Astrocyte of the cerebellum (primary cell): ENCODE measurements at regions not wholly inside any gene's neighbourhood (a gene's known extent, or its start where the extent isn't known, plus 50 kb on each side); places are given as distances from the start of the nearest gene placed in this dataset.

ENCODE experiments used
- DNase-seq: peaks from one replicate; pipeline ENCODE4 v3.0.0-alpha.2; 2011; ENCODE audit warnings: low read depth
- H3K4me3 ChIP-seq: 2 replicates; pipeline ENCODE4 v1.5.1; 2011; ENCODE audit warnings: mild to moderate bottlenecking, low read depth, low read length, moderate library complexity
- in situ Hi-C: cut with HindIII; loops from 2 replicates; pipeline ENCODE4 v1.10.0; 2017; ENCODE audit warnings: low sequenced_read_pairs
- TF ChIP-seq, protein P1 (sequence below): IDR thresholded peaks from 2 replicates; pipeline ENCODE4 v1.5.1; 2012; ENCODE audit warnings: low read length, low read depth, moderate library complexity, mild to moderate bottlenecking; ENCODE audit errors: missing control alignments

DNA sequence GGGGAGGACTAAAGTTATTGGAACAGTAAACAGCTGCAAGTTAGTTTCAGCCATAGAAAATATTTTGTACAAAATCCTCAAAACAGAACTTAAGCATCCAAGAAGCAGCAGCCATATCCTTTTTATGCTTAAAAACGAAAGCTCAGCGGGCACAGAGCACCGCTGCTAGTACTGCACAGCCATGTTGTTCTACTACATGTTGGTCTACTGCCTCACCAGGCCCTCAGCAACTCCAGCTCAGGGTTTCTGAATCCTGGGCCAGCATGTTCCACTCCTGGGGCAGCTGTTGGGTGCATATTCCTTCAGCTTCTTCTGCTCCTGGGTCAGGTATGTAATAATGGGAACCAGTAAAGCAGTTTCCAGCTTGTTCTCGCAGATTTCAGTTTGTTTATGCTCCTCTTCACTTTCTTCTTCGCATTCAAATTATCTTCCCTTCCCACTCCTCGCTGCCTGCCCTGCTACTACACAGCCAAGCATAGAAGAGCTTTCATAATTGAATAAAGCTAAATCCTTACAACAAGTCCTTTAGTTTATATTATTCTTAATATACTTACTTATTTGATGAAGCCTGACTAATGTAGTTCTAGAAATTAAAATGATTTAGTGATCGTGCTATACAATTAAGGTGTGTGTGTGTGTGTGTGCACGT lies 820.5 kb upstream of the ATXN8OS start:
- DNase-seq: no peak
- in situ Hi-C loops: no loop called here
- TF ChIP-seq, protein P1, sequence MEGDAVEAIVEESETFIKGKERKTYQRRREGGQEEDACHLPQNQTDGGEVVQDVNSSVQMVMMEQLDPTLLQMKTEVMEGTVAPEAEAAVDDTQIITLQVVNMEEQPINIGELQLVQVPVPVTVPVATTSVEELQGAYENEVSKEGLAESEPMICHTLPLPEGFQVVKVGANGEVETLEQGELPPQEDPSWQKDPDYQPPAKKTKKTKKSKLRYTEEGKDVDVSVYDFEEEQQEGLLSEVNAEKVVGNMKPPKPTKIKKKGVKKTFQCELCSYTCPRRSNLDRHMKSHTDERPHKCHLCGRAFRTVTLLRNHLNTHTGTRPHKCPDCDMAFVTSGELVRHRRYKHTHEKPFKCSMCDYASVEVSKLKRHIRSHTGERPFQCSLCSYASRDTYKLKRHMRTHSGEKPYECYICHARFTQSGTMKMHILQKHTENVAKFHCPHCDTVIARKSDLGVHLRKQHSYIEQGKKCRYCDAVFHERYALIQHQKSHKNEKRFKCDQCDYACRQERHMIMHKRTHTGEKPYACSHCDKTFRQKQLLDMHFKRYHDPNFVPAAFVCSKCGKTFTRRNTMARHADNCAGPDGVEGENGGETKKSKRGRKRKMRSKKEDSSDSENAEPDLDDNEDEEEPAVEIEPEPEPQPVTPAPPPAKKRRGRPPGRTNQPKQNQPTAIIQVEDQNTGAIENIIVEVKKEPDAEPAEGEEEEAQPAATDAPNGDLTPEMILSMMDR: no peak
- H3K4me3 ChIP-seq: no peak overlapping the region

DNA sequence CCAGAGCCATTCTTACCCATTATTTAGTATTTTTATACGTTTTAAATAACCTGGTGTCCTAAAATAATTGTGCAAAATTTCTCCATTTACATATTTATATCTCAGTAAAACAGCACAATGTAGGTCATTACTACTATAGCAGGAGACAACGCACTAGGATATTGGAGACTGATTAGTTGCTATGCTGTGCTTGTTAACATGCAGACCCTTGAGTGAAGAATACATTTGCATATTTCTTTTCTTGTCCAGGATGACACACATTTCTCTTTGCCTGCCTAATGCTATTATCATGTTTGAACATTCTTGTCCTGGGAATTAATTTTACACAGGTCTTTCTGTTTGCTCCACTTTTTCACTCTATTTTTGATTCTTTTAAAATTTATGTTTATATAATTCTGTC lies 823.8 kb upstream of the ATXN8OS start:
- no peak overlapping the region for H3K4me3 ChIP-seq
- in situ Hi-C loops: no loop called here
- DNase-seq: no peak
- TF ChIP-seq, protein P1: no peak

DNA sequence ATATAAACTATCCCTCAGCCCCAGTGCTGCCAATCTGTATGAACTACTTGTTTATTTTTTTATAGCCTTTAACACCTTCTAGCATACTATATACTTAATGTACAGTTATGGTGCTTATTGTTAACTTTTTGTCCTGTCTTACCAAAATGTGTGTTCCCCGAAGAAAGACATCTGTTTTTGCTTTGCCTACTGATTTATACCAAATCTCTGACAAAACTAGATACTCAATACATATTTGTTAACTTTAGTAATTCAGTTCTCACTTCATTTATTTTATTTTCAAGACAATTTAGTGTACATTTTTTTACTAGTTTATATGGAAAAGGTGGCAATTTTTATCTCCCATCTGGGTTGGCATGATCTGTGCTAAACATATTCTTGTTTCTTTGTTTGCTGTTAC lies 824.3 kb upstream of the ATXN8OS start:
- in situ Hi-C loops: no loop called here
- TF ChIP-seq, protein P1: no peak
- no peak for DNase-seq
- no peak overlapping the region for H3K4me3 ChIP-seq

DNA sequence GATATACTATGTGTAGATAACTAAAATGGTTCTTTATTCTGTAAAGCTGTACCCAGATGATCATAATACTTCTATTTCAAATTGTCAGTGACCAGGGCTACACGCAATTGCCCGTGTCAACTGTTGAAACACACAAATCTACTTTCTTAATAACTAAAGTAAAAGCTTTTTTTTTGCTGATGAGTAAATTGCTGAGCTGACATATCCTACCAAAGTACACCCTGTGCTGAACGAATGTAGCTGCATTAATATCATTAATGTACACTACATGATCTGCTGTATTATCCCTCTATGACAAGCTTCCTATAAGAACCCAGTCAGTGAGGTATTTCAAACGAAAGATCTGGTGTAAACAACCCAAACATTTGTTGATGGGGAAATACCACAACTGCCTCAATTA lies 827.2 kb upstream of the ATXN8OS start:
- TF ChIP-seq, protein P1: no peak
- no peak for DNase-seq
- no peak overlapping the region for H3K4me3 ChIP-seq
- in situ Hi-C loops: no loop called here

DNA sequence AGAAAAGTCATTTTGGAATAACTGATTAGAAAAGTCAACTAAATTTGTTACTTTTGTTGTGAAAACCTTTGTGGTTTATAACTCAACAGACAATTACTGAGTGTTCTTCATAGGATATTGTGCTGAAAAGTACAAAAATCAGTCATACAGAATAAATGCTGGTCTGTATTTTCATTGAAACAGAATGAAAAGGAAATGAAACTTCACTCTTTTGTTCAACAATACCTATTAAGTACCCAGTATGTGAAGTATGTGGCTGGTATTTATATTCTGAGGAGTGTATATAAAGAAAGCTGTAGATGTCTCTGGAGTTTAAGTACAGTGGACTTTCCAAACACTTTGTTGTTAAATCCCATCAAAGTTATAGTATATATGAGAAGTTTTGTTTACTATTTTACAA lies 828.4 kb upstream of the ATXN8OS start:
- in situ Hi-C loops: no loop called here
- DNase-seq: no peak
- TF ChIP-seq, protein P1: no peak
- H3K4me3 ChIP-seq: no peak overlapping the region

DNA sequence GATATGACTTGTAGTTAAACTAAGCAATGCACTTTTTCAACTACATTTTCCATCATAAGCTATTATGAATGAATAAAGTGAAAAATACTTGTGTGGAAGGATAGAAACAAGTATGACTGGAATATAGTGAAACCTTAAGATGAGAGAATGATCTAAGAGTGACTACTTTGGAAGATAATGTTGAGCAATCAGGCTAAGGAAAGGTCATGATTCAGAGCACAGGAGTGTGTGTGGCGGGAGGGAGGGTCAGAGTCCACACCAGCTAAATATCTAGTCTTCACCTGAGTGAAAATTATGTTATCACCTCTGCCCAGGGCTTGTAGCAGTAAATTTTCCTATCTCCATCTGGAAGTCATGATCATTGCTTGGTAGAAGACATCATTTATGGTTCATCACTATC lies 833.4 kb upstream of the ATXN8OS start:
- TF ChIP-seq, protein P1: no peak
- in situ Hi-C loops: no loop called here
- H3K4me3 ChIP-seq: no peak overlapping the region
- DNase-seq: no peak
